ENCODE measurements at regions not wholly inside any gene's neighbourhood (a gene's known extent, or its start where the extent isn't known, plus 50 kb on each side); places are given as distances from the start of the nearest gene placed in this dataset.
A peak's percentile ranks its signal among the peaks of the same experiment; 100 is the strongest.

GRCh38 chr10:4035599-4035945 is 250.6 kb upstream of the KLF6 start:
- no peak for DNase-seq
- CTCF ChIA-PET = interaction anchor here (0.5 to 1.2 kb wide), 2 partner anchors 25 to 85 kb away, joined by 3 to 4 read pairs; no protein-coding TSS in a partner anchor
- no peak for ATAC-seq (ENCODE audit: low read depth)
- H3K9me3 Mint-ChIP-seq = no peaks in the 10 kb centered on the region
- TF ChIP-seq CTCF (IDR thresholded peaks at IDR 0.05) = no peak
- H3K36me3 Mint-ChIP-seq (ENCODE audit: low read depth) = no peaks in the 10 kb centered on the region
- POLR2A ChIA-PET = interaction anchor here (0.8 to 1.1 kb wide), 3 partner anchors 96 to 252 kb away, joined by 3 to 9 read pairs (median 3); partner anchors contain the start of gene KLF6
- intact Hi-C loops (cut with micrococcal nuclease) = loop anchor here (1.0 kb wide), 1 partner anchor 96 kb away; no protein-coding TSS in a partner anchor
- peaks cover 32% of the 10 kb centered on the region for H3K4me1 Mint-ChIP-seq
- no peak overlapping the region for H3K27ac Mint-ChIP-seq
- H3K27me3 Mint-ChIP-seq = no peaks in the 10 kb centered on the region
- peak overlapping the region; percentile 76 for H3K4me3 Mint-ChIP-seq

- peak overlapping the region; percentile 51 for H3K27ac Mint-ChIP-seq
- peak overlapping the region; percentile 76 for H3K4me3 Mint-ChIP-seq
- ATAC-seq (ENCODE audit: low read depth) (peak; percentile 43), DNase-seq (no peak)
- H3K27me3 Mint-ChIP-seq = no peaks in the 10 kb centered on the region
- intact Hi-C loops (cut with micrococcal nuclease) = loop anchor here (1.0 kb wide), 1 partner anchor 96 kb away; no protein-coding TSS in a partner anchor
- H3K36me3 Mint-ChIP-seq (ENCODE audit: low read depth) = no peaks in the 10 kb centered on the region
- POLR2A ChIA-PET = interaction anchor here (0.8 to 1.0 kb wide), 2 partner anchors 97 to 250 kb away, joined by 3 to 9 read pairs; partner anchors contain the start of gene KLF6
- H3K9me3 Mint-ChIP-seq = no peaks in the 10 kb centered on the region
- CTCF ChIA-PET = interaction anchor here (0.5 to 1.2 kb wide), 2 partner anchors 25 to 85 kb away, joined by 3 to 4 read pairs; no protein-coding TSS in a partner anchor
- TF ChIP-seq CTCF (IDR thresholded peaks at IDR 0.05) = no peak
- peaks cover 32% of the 10 kb centered on the region for H3K4me1 Mint-ChIP-seq
These were observed 250.0 kb upstream of the KLF6 start for GRCh38 chr10:4034907-4035598.

- TF ChIP-seq CTCF (IDR thresholded peaks at IDR 0.05) = no peak
- intact Hi-C loops (cut with micrococcal nuclease) = no loop called here
- Mint-ChIP-seq H3K27ac (peak overlapping the region; percentile 74), H3K4me1 (peaks cover 32% of the 10 kb centered on the region), H3K9me3 (no peaks in the 10 kb centered on the region), H3K4me3 (peak overlapping the region; percentile 30), H3K36me3 (ENCODE audit: low read depth) (no peaks in the 10 kb centered on the region), H3K27me3 (no peaks in the 10 kb centered on the region)
- ChIA-PET POLR2A (no interaction called here), CTCF (no interaction called here)
- ATAC-seq (ENCODE audit: low read depth) (peak; percentile 77), DNase-seq (no peak)
These were observed 248.4 kb upstream of the KLF6 start for GRCh38 chr10:4033341-4033896.

GRCh38 chr10:4029866-4030265 is 244.9 kb upstream of the KLF6 start:
- H3K4me3 Mint-ChIP-seq = no peak overlapping the region
- DNase-seq = no peak
- no peaks in the 10 kb centered on the region for H3K9me3 Mint-ChIP-seq
- ChIA-PET CTCF (no interaction called here), POLR2A (no interaction called here)
- ATAC-seq (ENCODE audit: low read depth) = no peak
- H3K36me3 Mint-ChIP-seq (ENCODE audit: low read depth) = no peaks in the 10 kb centered on the region
- no peaks in the 10 kb centered on the region for H3K27me3 Mint-ChIP-seq
- no peak for TF ChIP-seq CTCF (IDR thresholded peaks at IDR 0.05)
- peaks cover 21% of the 10 kb centered on the region for H3K4me1 Mint-ChIP-seq
- H3K27ac Mint-ChIP-seq = no peak overlapping the region
- intact Hi-C loops (cut with micrococcal nuclease) = no loop called here

- TF ChIP-seq CTCF (IDR thresholded peaks at IDR 0.05) = no peak
- H3K4me1 Mint-ChIP-seq = peaks cover 13% of the 10 kb centered on the region
- no peaks in the 10 kb centered on the region for H3K27me3 Mint-ChIP-seq
- no peaks in the 10 kb centered on the region for H3K36me3 Mint-ChIP-seq (ENCODE audit: low read depth)
- H3K4me3 Mint-ChIP-seq = no peak overlapping the region
- no peaks in the 10 kb centered on the region for H3K9me3 Mint-ChIP-seq
- ChIA-PET CTCF (no interaction called here), POLR2A (no interaction called here)
- no peak for ATAC-seq (ENCODE audit: low read depth)
- no peak for DNase-seq
- no peak overlapping the region for H3K27ac Mint-ChIP-seq
- intact Hi-C loops (cut with micrococcal nuclease) = no loop called here
These were observed 244.0 kb upstream of the KLF6 start for GRCh38 chr10:4028854-4029583.
